VCaP (cell line): ENCODE measurements at regions not wholly inside any gene's neighbourhood (a gene's known extent, or its start where the extent isn't known, plus 50 kb on each side); places are given as distances from the start of the nearest gene placed in this dataset.

Experiments used
- H3K27ac ChIP-seq: fragments of 450-650 bp; 2 replicates; pipeline ENCODE4 v1.5.1; 2017
- CTCF ChIP-seq: fragments of 450-650 bp; conservative IDR thresholded peaks from 2 replicates; pipeline ENCODE4 v1.5.1; 2017; ENCODE audit warnings: mild to moderate bottlenecking, moderate library complexity

- TF ChIP-seq CTCF, result no peak
- H3K27ac ChIP-seq, result no peak overlapping the region
Observed at GRCh38 chr6:153735761-153736160, 303.3 kb upstream of the OPRM1 start.

- TF ChIP-seq CTCF, result no peak
Observed at GRCh38 chr6:153729189-153729588, 309.9 kb upstream of the OPRM1 start.

GRCh38 chr6:153727885-153728284 is 311.2 kb upstream of the OPRM1 start:
- no peak overlapping the region for H3K27ac ChIP-seq
- no peak for TF ChIP-seq CTCF

More at GRCh38 chr6:153729189-153729588, 309.9 kb upstream of the OPRM1 start:
- no peak overlapping the region for H3K27ac ChIP-seq

- no peak for TF ChIP-seq CTCF
- no peak overlapping the region for H3K27ac ChIP-seq
Observed at GRCh38 chr6:153725456-153725855, 313.6 kb upstream of the OPRM1 start.

GRCh38 chr6:153720732-153721131 is 318.3 kb upstream of the OPRM1 start:
- TF ChIP-seq CTCF, result no peak
- H3K27ac ChIP-seq, result no peak overlapping the region

- no peak for TF ChIP-seq CTCF
- no peak overlapping the region for H3K27ac ChIP-seq
Observed at GRCh38 chr6:153705429-153705828, 333.6 kb upstream of the OPRM1 start.

- TF ChIP-seq CTCF, result no peak
- no peak overlapping the region for H3K27ac ChIP-seq
Observed at GRCh38 chr6:153702671-153703070, 336.4 kb upstream of the OPRM1 start.

GRCh38 chr6:153698637-153699036 is 340.4 kb upstream of the OPRM1 start:
- TF ChIP-seq CTCF, result no peak
- H3K27ac ChIP-seq, result no peak overlapping the region
